Nephron progenitor cell (in vitro differentiated cells): ENCODE measurements at regions not wholly inside any gene's neighbourhood (a gene's known extent, or its start where the extent isn't known, plus 50 kb on each side); places are given as distances from the start of the nearest gene placed in this dataset.

Experiments used
- DNase-seq: peaks from one replicate; pipeline ENCODE4 v3.0.0; 2021
- H3K27ac Mint-ChIP-seq: 2 replicates; pipeline ENCODE4 v1.8.0; 2021; ENCODE audit warnings: mild to moderate bottlenecking, moderate library complexity, mixed read lengths
- H3K27me3 Mint-ChIP-seq: 2 replicates; pipeline ENCODE4 v1.8.0; 2021; ENCODE audit warnings: mild to moderate bottlenecking, low read depth, mixed read lengths; ENCODE audit not compliant: poor library complexity
- H3K36me3 Mint-ChIP-seq: 2 replicates; pipeline ENCODE4 v1.8.0; 2021; ENCODE audit warnings: low read depth, mixed read lengths
- H3K4me1 Mint-ChIP-seq: 2 replicates; pipeline ENCODE4 v1.8.0; 2021; ENCODE audit warnings: mixed read lengths
- H3K4me3 Mint-ChIP-seq: 2 replicates; pipeline ENCODE4 v1.8.0; 2021; ENCODE audit warnings: mild to moderate bottlenecking, moderate library complexity, mixed read lengths
- H3K9me3 Mint-ChIP-seq: 2 replicates; pipeline ENCODE4 v1.8.0; 2021; ENCODE audit warnings: mild to moderate bottlenecking, moderate library complexity, mixed read lengths
- TF ChIP-seq, protein P1 (sequence below): fragments of 200-600 bp; sonication (generic); IDR thresholded peaks from 2 replicates; pipeline ENCODE4 v1.5.0; 2021; ENCODE audit warnings: antibody characterized with exemption

DNA sequence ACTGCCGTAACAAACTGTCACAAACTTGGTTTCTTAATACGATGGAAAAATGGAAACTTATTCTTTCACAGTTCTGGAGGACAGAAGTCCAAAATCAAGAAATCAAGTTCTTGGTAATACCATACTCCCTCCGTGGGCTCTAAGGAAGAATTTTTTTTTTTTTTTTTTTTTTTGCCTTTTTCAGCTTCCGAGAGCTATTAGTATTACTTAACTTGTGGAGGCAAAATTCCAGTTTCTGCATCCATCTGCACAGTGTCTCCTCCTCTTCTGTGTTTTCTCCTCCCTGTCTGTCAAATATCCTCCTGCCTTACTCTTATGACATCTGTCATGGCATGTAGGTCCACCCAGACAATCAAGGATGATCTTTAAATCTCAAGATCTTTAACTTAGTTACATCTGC lies 426.6 kb downstream of the SPRY1 start:
- H3K4me3 Mint-ChIP-seq, result no peak overlapping the region
- no peak for DNase-seq
- H3K36me3 Mint-ChIP-seq, result peaks cover 26% of the 10 kb centered on the region
- TF ChIP-seq, protein P1, sequence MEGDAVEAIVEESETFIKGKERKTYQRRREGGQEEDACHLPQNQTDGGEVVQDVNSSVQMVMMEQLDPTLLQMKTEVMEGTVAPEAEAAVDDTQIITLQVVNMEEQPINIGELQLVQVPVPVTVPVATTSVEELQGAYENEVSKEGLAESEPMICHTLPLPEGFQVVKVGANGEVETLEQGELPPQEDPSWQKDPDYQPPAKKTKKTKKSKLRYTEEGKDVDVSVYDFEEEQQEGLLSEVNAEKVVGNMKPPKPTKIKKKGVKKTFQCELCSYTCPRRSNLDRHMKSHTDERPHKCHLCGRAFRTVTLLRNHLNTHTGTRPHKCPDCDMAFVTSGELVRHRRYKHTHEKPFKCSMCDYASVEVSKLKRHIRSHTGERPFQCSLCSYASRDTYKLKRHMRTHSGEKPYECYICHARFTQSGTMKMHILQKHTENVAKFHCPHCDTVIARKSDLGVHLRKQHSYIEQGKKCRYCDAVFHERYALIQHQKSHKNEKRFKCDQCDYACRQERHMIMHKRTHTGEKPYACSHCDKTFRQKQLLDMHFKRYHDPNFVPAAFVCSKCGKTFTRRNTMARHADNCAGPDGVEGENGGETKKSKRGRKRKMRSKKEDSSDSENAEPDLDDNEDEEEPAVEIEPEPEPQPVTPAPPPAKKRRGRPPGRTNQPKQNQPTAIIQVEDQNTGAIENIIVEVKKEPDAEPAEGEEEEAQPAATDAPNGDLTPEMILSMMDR, result no peak
- H3K27me3 Mint-ChIP-seq, result no peaks in the 10 kb centered on the region
- H3K4me1 Mint-ChIP-seq, result peaks cover 41% of the 10 kb centered on the region
- H3K9me3 Mint-ChIP-seq, result peaks cover 37% of the 10 kb centered on the region
- H3K27ac Mint-ChIP-seq, result no peak overlapping the region

DNA sequence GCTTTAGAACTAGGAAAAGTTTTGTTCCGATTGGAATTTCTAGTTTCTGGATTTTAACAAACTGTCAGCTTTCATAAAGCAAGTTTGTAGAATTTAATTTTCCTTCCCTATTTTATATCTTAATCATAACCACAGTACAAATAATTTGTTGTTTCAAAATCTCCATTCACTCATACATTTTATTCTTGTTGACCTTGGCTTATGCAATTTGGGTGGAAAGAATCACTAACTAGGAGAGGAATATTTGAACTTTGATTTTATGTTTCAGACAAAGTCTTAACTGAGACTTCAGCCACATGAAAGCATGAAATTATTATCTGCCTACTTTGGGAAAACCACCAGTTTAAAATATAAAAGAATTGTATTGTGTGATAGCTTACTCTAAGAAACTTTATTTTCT lies 427.9 kb downstream of the SPRY1 start:
- Mint-ChIP-seq H3K4me1 (peaks cover 38% of the 10 kb centered on the region), H3K27me3 (no peaks in the 10 kb centered on the region), H3K27ac (no peak overlapping the region), H3K9me3 (peaks cover 39% of the 10 kb centered on the region), H3K4me3 (no peak overlapping the region), H3K36me3 (peaks cover 25% of the 10 kb centered on the region)
- TF ChIP-seq, protein P1, result no peak
- no peak for DNase-seq

- Mint-ChIP-seq H3K4me3 (no peak overlapping the region), H3K36me3 (peaks cover 25% of the 10 kb centered on the region), H3K4me1 (peaks cover 42% of the 10 kb centered on the region), H3K27me3 (no peaks in the 10 kb centered on the region), H3K27ac (peak overlapping the region; percentile 15), H3K9me3 (peaks cover 42% of the 10 kb centered on the region)
- no peak for DNase-seq
- TF ChIP-seq, protein P1, result no peak
These were observed 429.1 kb downstream of the SPRY1 start for GRCh38 chr4:123825596-123826291.

- TF ChIP-seq, protein P1, result no peak
- peaks cover 41% of the 10 kb centered on the region for H3K9me3 Mint-ChIP-seq
- no peak overlapping the region for H3K4me3 Mint-ChIP-seq
- H3K36me3 Mint-ChIP-seq, result peaks cover 25% of the 10 kb centered on the region
- no peaks in the 10 kb centered on the region for H3K27me3 Mint-ChIP-seq
- peaks cover 46% of the 10 kb centered on the region for H3K4me1 Mint-ChIP-seq
- DNase-seq, result no peak
- no peak overlapping the region for H3K27ac Mint-ChIP-seq
These were observed 430.3 kb downstream of the SPRY1 start for GRCh38 chr4:123826896-123827295.

DNA sequence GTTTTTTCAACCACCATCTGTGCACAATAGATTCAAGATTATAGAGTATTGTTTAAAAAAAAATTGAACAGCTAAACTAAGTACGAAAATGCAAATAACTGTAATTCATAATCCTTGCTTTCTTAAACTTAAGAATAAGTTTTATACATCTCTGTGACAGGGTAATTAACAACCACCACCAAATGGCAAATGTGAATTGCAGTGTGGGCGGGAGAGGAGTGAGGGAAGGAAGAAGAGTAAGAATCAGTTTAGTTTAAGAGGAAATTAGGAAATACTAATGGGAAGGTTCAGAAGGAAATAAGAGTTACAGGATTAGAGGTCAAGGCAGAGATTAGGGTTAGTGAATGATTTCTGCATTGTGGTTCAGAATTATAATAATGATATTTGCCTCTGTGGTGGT lies 430.9 kb downstream of the SPRY1 start:
- no peak overlapping the region for H3K27ac Mint-ChIP-seq
- H3K9me3 Mint-ChIP-seq, result peaks cover 35% of the 10 kb centered on the region
- H3K36me3 Mint-ChIP-seq, result peaks cover 25% of the 10 kb centered on the region
- TF ChIP-seq, protein P1, result no peak
- DNase-seq, result no peak
- no peak overlapping the region for H3K4me3 Mint-ChIP-seq
- no peaks in the 10 kb centered on the region for H3K27me3 Mint-ChIP-seq
- H3K4me1 Mint-ChIP-seq, result peaks cover 46% of the 10 kb centered on the region

- peaks cover 25% of the 10 kb centered on the region for H3K9me3 Mint-ChIP-seq
- peaks cover 13% of the 10 kb centered on the region for H3K36me3 Mint-ChIP-seq
- H3K4me3 Mint-ChIP-seq, result no peak overlapping the region
- H3K4me1 Mint-ChIP-seq, result peaks cover 39% of the 10 kb centered on the region
- H3K27ac Mint-ChIP-seq, result peak overlapping the region; percentile 91
- DNase-seq, result no peak
- TF ChIP-seq, protein P1, result no peak
- H3K27me3 Mint-ChIP-seq, result no peaks in the 10 kb centered on the region
These were observed 434.3 kb downstream of the SPRY1 start for GRCh38 chr4:123830930-123831329.
